HG03571 (cell line): ENCODE measurements at regions not wholly inside any gene's neighbourhood (a gene's known extent, or its start where the extent isn't known, plus 50 kb on each side); places are given as distances from the start of the nearest gene placed in this dataset.
"Not testable (repeated sequence)": the region's sequence is repeated elsewhere in the genome, so short reads cannot be mapped to it uniquely, and the experiment has no call there.

Source experiments
- ATAC-seq: cut with Tn5 transposase; IDR thresholded peaks from one replicate; pipeline ENCODE4 v1.9.1; 2021; ENCODE audit not compliant: unreplicated experiment

GRCh38 chr2:11950896-11951295 lies 204.5 kb downstream of the LPIN1 start:
- ATAC-seq, result no peak

- not testable (repeated sequence) for ATAC-seq
Measured at GRCh38 chr2:11951492-11951891, 205.1 kb downstream of the LPIN1 start.

- ATAC-seq, result no peak
Measured at GRCh38 chr2:11953258-11953657, 206.8 kb downstream of the LPIN1 start.

GRCh38 chr2:11955314-11955713 lies 208.9 kb downstream of the LPIN1 start:
- ATAC-seq, result no peak

GRCh38 chr2:11955884-11956291 lies 209.5 kb downstream of the LPIN1 start:
- no peak for ATAC-seq

GRCh38 chr2:11962707-11963328 lies 216.4 kb downstream of the LPIN1 start:
- no peak for ATAC-seq

GRCh38 chr2:11963966-11964365 lies 217.5 kb downstream of the LPIN1 start:
- ATAC-seq, result no peak

GRCh38 chr2:11967946-11968465 lies 221.6 kb downstream of the LPIN1 start:
- ATAC-seq, result no peak

- no peak for ATAC-seq
Measured at GRCh38 chr2:11968521-11968920, 222.1 kb downstream of the LPIN1 start.

GRCh38 chr2:11969774-11970173 lies 223.3 kb downstream of the LPIN1 start:
- no peak for ATAC-seq

GRCh38 chr2:11974573-11974972 lies 228.1 kb downstream of the LPIN1 start:
- no peak for ATAC-seq

- ATAC-seq, result no peak
Measured at GRCh38 chr2:11975373-11975772, 228.9 kb downstream of the LPIN1 start.

- ATAC-seq, result no peak
Measured at GRCh38 chr2:11976073-11976472, 229.6 kb downstream of the LPIN1 start.

GRCh38 chr2:11977766-11978524 lies 231.5 kb downstream of the LPIN1 start:
- no peak for ATAC-seq

- no peak for ATAC-seq
Measured at GRCh38 chr2:11980809-11981208, 234.4 kb downstream of the LPIN1 start.

- ATAC-seq, result no peak
Measured at GRCh38 chr2:11983401-11983800, 237.0 kb downstream of the LPIN1 start.

- no peak for ATAC-seq
Measured at GRCh38 chr2:11983870-11984269, 237.4 kb downstream of the LPIN1 start.

- ATAC-seq, result no peak
Measured at GRCh38 chr2:11984316-11985158, 238.1 kb downstream of the LPIN1 start.

GRCh38 chr2:11985817-11986566 lies 239.6 kb downstream of the LPIN1 start:
- ATAC-seq, result no peak

- no peak for ATAC-seq
Measured at GRCh38 chr2:11987151-11987550, 240.7 kb downstream of the LPIN1 start.
